Breast epithelium (tissue), 4 donors: ENCODE measurements at regions not wholly inside any gene's neighbourhood (a gene's known extent, or its start where the extent isn't known, plus 50 kb on each side); places are given as distances from the start of the nearest gene placed in this dataset.

Experiments
- DNase-seq, 2 donors: peaks; one replicate each; pipeline ENCODE4 v3.0.0-alpha.2; 2019; ENCODE audit warnings: low spot score in 2 of 2
- H3K27ac ChIP-seq, 2 donors: fragments of 200-600 bp; sonication (generic) in 1 of 2; one replicate each; pipeline ENCODE4 v1.5.1; 2016 to 2019; ENCODE audit warnings: mild to moderate bottlenecking in 1 of 2
- H3K27me3 ChIP-seq, 2 donors: fragments of 200-600 bp; sonication (generic) in 1 of 2; one replicate each; pipeline versions ENCODE4 v1.5.1 to v1.6.0; 2017 to 2019; ENCODE audit warnings: control low read depth in 1 of 2, mild to moderate bottlenecking in 1 of 2
- H3K36me3 ChIP-seq: fragments of 200-600 bp; one replicate; pipeline ENCODE4 v1.5.1; 2019
- H3K4me1 ChIP-seq, 2 donors: fragments of 200-600 bp; sonication (generic); one replicate each; pipeline ENCODE4 v1.5.1; 2016 to 2019; ENCODE audit warnings: control low read depth in 1 of 2
- H3K4me3 ChIP-seq, 3 donors: fragments of 200-600 bp; sonication (generic); 1 replicate in 2 of 3; 2 replicates in 1 of 3; pipeline ENCODE4 v1.5.1; 2016 to 2019; ENCODE audit warnings: mild to moderate bottlenecking in 3 of 3, moderate library complexity in 2 of 3
- H3K9me3 ChIP-seq, 2 donors: fragments of 200-600 bp; sonication (generic) in 1 of 2; one replicate each; pipeline ENCODE4 v1.5.1; 2016 to 2019; ENCODE audit warnings: control low read depth in 1 of 2
- CTCF ChIP-seq, 3 donors: fragments of 450-650 bp; IDR thresholded peaks; one replicate each; pipeline ENCODE4 v1.5.1; 2016 to 2017; ENCODE audit warnings: antibody characterized with exemption in 3 of 3, mild to moderate bottlenecking in 3 of 3, moderate library complexity in 3 of 3
- POLR2A ChIP-seq: fragments of 450-650 bp; IDR thresholded peaks from one replicate; pipeline ENCODE4 v1.6.1; 2016; ENCODE audit warnings: antibody characterized with exemption, mild to moderate bottlenecking, moderate library complexity
- POLR2AphosphoS5 ChIP-seq, 3 donors: sonication (generic); formaldehyde crosslinking; IDR thresholded peaks; one replicate each; pipeline ENCODE4 v1.6.1; 2017; ENCODE audit warnings: antibody characterized with exemption in 3 of 3
- intact Hi-C: fragments of 100-400 bp; cut with DNase I; formaldehyde crosslinking; loops from one replicate; pipeline ENCODE4 v1.15.1; 2023; ENCODE audit warnings: low total_unique reads

- intact Hi-C loops, result no loop called here
These were observed 208.2 kb upstream of the INHBA start for GRCh38 chr7:41910940-41911600.

GRCh38 chr7:41907444-41907843, 204.6 kb upstream of the INHBA start:
- no peak for TF ChIP-seq CTCF (IDR thresholded peaks at IDR 0.05)
- no peak for TF ChIP-seq POLR2AphosphoS5 (IDR thresholded peaks at IDR 0.05)
- TF ChIP-seq POLR2A, result no peak
- DNase-seq, result no peak
- H3K36me3 ChIP-seq, result no peaks in the 10 kb centered on the region
- no peaks in the 10 kb centered on the region for H3K9me3 ChIP-seq
- H3K27ac ChIP-seq, result no peak overlapping the region
- H3K4me3 ChIP-seq, result no peak overlapping the region
- no peaks in the 10 kb centered on the region for H3K27me3 ChIP-seq
- no peaks in the 10 kb centered on the region for H3K4me1 ChIP-seq
- intact Hi-C loops, result no loop called here

More at GRCh38 chr7:41910940-41911600, 208.2 kb upstream of the INHBA start:
- Histone ChIP-seq H3K27me3 (no peaks in the 10 kb centered on the region), H3K9me3 (no peaks in the 10 kb centered on the region), H3K27ac (no peak overlapping the region), H3K4me1 (no peaks in the 10 kb centered on the region), H3K4me3 (no peak overlapping the region), H3K36me3 (no peaks in the 10 kb centered on the region)
- TF ChIP-seq CTCF (IDR thresholded peaks at IDR 0.05), result no peak
- TF ChIP-seq POLR2AphosphoS5 (IDR thresholded peaks at IDR 0.05), result no peak
- no peak for TF ChIP-seq POLR2A
- DNase-seq, result no peak

- intact Hi-C loops, result no loop called here
- no peaks in the 10 kb centered on the region for H3K4me1 ChIP-seq
- DNase-seq, result no peak
- no peaks in the 10 kb centered on the region for H3K9me3 ChIP-seq
- no peak overlapping the region for H3K27ac ChIP-seq
- no peaks in the 10 kb centered on the region for H3K27me3 ChIP-seq
- H3K36me3 ChIP-seq, result no peaks in the 10 kb centered on the region
- H3K4me3 ChIP-seq, result no peak overlapping the region
- TF ChIP-seq POLR2A (no peak), POLR2AphosphoS5 (IDR thresholded peaks at IDR 0.05) (no peak), CTCF (IDR thresholded peaks at IDR 0.05) (no peak)
These were observed 197.6 kb upstream of the INHBA start for GRCh38 chr7:41900532-41900931.

- intact Hi-C loops, result no loop called here
- TF ChIP-seq CTCF (IDR thresholded peaks at IDR 0.05) (no peak), POLR2AphosphoS5 (IDR thresholded peaks at IDR 0.05) (no peak), POLR2A (no peak)
- H3K4me3 ChIP-seq, result no peak overlapping the region
- H3K9me3 ChIP-seq, result no peaks in the 10 kb centered on the region
- H3K27ac ChIP-seq, result no peak overlapping the region
- H3K36me3 ChIP-seq, result no peaks in the 10 kb centered on the region
- no peak for DNase-seq
- no peaks in the 10 kb centered on the region for H3K4me1 ChIP-seq
- H3K27me3 ChIP-seq, result no peaks in the 10 kb centered on the region
These were observed 197.0 kb upstream of the INHBA start for GRCh38 chr7:41899823-41900433.

GRCh38 chr7:41893656-41894055, 190.8 kb upstream of the INHBA start:
- TF ChIP-seq POLR2AphosphoS5 (IDR thresholded peaks at IDR 0.05) (no peak), POLR2A (no peak), CTCF (IDR thresholded peaks at IDR 0.05) (no peak)
- H3K27me3 ChIP-seq, result no peaks in the 10 kb centered on the region
- no peaks in the 10 kb centered on the region for H3K4me1 ChIP-seq
- DNase-seq, result no peak
- H3K9me3 ChIP-seq, result no peaks in the 10 kb centered on the region
- no peak overlapping the region for H3K4me3 ChIP-seq
- H3K36me3 ChIP-seq, result no peaks in the 10 kb centered on the region
- intact Hi-C loops, result no loop called here
- no peak overlapping the region for H3K27ac ChIP-seq
